ENCODE measurements at regions not wholly inside any gene's neighbourhood (a gene's known extent, or its start where the extent isn't known, plus 50 kb on each side); places are given as distances from the start of the nearest gene placed in this dataset.
"Not testable (repeated sequence)": the region's sequence is repeated elsewhere in the genome, so short reads cannot be mapped to it uniquely, and the experiment has no call there.

GRCh38 chr2:113374857-113375256 is 62.6 kb upstream of the ZNG1B start:
- TF ChIP-seq MAX (IDR thresholded peaks at IDR 0.05); ZNF567 (CRISPR knock-in tag; IDR thresholded peaks at IDR 0.05; ENCODE audit: borderline replicate concordance); ZC3H4 (CRISPR knock-in tag; IDR thresholded peaks at IDR 0.05; ENCODE audit: borderline replicate concordance): not testable (repeated sequence)
